T-helper 2 cell treated with Interferon-gamma antibody and Interleukin-4, amounts not matched to agents 5 μg/mL and 100 μg/mL, for 36 hours (primary cell): ENCODE measurements at regions not wholly inside any gene's neighbourhood (a gene's known extent, or its start where the extent isn't known, plus 50 kb on each side); places are given as distances from the start of the nearest gene placed in this dataset.
"Not testable (repeated sequence)": the region's sequence is repeated elsewhere in the genome, so short reads cannot be mapped to it uniquely, and the experiment has no call there.

Source experiments
- DNase-seq: peaks from one replicate; pipeline ENCODE4 v3.0.0; 2021; ENCODE audit warnings: low spot score
- H3K27ac Mint-ChIP-seq: one replicate; pipeline ENCODE4 v1.8.0; 2021; ENCODE audit warnings: mild to moderate bottlenecking, mixed read lengths
- H3K27me3 Mint-ChIP-seq: one replicate; pipeline ENCODE4 v1.8.0; 2021; ENCODE audit warnings: low read depth, mixed read lengths
- H3K36me3 Mint-ChIP-seq: one replicate; pipeline ENCODE4 v1.8.0; 2021; ENCODE audit warnings: low read depth, mixed read lengths
- H3K4me1 Mint-ChIP-seq: one replicate; pipeline ENCODE4 v1.8.0; 2021; ENCODE audit warnings: low read depth, mixed read lengths
- H3K4me3 Mint-ChIP-seq: one replicate; pipeline ENCODE4 v1.8.0; 2022; ENCODE audit warnings: mild to moderate bottlenecking, moderate library complexity, mixed read lengths
- H3K9me3 Mint-ChIP-seq: one replicate; pipeline ENCODE4 v1.8.0; 2021; ENCODE audit warnings: mixed read lengths

DNA sequence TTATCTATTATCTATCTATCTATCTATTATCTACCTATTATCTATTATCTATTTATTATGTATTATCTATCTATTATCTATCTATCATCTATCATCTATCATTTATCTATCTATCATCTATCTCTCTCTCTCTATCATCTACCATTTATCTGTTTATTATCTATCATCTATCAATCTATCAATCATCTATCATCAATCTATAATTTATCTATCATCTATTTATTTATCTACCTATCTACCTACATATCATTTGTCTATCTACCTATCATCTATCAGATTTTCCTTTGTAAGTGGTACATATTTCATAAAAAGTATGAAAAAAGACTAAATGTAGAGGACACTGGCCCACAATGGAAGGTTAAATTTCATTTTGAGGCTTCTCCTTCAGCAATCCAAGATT is 212.1 kb upstream of the EXOC2 start:
- Mint-ChIP-seq H3K27me3 (no peaks in the 10 kb centered on the region), H3K36me3 (no peaks in the 10 kb centered on the region)

GRCh38 chr6:903761-904160 is 210.8 kb upstream of the EXOC2 start:
- Mint-ChIP-seq H3K9me3 (no peaks in the 10 kb centered on the region), H3K4me3 (no peak overlapping the region), H3K4me1 (no peaks in the 10 kb centered on the region), H3K27me3 (no peaks in the 10 kb centered on the region), H3K27ac (no peak overlapping the region), H3K36me3 (no peaks in the 10 kb centered on the region)
- DNase-seq = no peak

More for the DNA sequence above, 212.1 kb upstream of the EXOC2 start:
- no peak overlapping the region for H3K4me3 Mint-ChIP-seq
- no peaks in the 10 kb centered on the region for H3K9me3 Mint-ChIP-seq
- H3K4me1 Mint-ChIP-seq = no peaks in the 10 kb centered on the region
- H3K27ac Mint-ChIP-seq = no peak overlapping the region
- no peak for DNase-seq

DNA sequence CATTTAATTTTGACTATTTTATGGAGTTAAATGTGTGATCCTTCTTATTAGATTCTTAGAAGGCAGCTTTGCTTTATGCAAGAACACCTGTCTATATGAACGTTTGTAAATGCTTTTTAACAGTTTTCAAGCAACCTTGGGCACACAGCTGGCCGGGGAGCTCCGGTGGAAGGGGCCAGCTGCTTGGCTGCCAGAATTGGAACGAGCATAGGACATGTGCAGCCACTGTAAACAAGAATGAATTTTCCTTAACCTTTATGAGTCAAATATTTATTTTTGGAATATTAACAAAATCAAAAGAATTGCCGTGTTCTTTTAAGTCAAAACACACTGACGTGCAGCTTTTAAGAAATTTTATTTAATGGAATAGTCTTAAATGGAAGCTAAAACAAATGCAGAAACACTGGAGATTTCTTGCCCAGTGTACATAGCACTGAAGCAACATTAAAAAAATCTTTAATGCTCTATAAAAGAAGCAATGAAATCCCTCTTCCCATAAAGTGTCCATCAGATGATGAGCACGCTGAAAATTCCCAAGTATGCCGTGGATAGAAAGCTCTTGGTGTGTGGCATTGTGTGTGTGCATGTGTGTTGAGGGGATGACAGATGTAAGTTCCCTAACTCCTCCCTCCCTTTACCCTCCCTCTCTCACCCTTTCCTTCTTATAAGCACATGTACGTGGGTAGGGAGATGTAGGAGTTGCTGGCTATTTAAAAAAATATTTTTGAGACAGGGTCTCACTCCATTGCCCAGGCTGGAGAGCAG is 208.9 kb upstream of the EXOC2 start:
- H3K27me3 Mint-ChIP-seq = peaks cover 4% of the 10 kb centered on the region
- H3K9me3 Mint-ChIP-seq = no peaks in the 10 kb centered on the region
- no peaks in the 10 kb centered on the region for H3K4me1 Mint-ChIP-seq
- no peak overlapping the region for H3K27ac Mint-ChIP-seq
- no peak overlapping the region for H3K4me3 Mint-ChIP-seq
- no peaks in the 10 kb centered on the region for H3K36me3 Mint-ChIP-seq
- DNase-seq = no peak

- no peak for DNase-seq
- H3K27ac Mint-ChIP-seq = no peak overlapping the region
- no peaks in the 10 kb centered on the region for H3K4me1 Mint-ChIP-seq
- H3K9me3 Mint-ChIP-seq = no peaks in the 10 kb centered on the region
- no peaks in the 10 kb centered on the region for H3K36me3 Mint-ChIP-seq
- H3K4me3 Mint-ChIP-seq = no peak overlapping the region
- peaks cover 4% of the 10 kb centered on the region for H3K27me3 Mint-ChIP-seq
These were observed 208.0 kb upstream of the EXOC2 start for GRCh38 chr6:900716-901605.

GRCh38 chr6:897528-898207 is 204.7 kb upstream of the EXOC2 start:
- DNase-seq = no peak
- Mint-ChIP-seq H3K9me3 (no peaks in the 10 kb centered on the region), H3K27me3 (peaks cover 4% of the 10 kb centered on the region), H3K4me3 (no peak overlapping the region), H3K36me3 (no peaks in the 10 kb centered on the region), H3K27ac (no peak overlapping the region), H3K4me1 (no peaks in the 10 kb centered on the region)

DNA sequence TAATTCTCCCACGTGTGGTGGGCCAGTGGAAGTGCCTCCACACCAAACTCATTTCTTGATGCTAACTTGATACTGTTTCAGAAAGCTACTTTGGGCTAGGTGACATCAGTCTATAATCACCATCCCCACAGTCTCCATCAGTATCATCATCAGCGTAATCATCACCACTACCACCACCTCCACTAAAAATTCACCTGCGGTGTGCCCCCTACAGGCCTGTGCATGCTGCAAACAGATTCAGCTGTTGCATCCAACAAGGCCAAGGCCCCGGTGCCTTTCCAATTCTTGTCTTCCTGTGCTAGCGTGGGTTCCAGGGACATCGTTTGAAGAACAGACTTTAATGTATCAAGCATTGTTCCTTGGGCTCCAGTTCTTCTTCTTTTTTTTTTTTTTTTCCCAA is 201.3 kb upstream of the EXOC2 start:
- H3K27ac Mint-ChIP-seq = no peak overlapping the region
- no peak overlapping the region for H3K4me3 Mint-ChIP-seq
- no peaks in the 10 kb centered on the region for H3K36me3 Mint-ChIP-seq
- H3K9me3 Mint-ChIP-seq = no peaks in the 10 kb centered on the region
- no peak for DNase-seq
- H3K4me1 Mint-ChIP-seq = no peaks in the 10 kb centered on the region
- H3K27me3 Mint-ChIP-seq = peaks cover 6% of the 10 kb centered on the region

GRCh38 chr6:890995-891394 is 198.1 kb upstream of the EXOC2 start:
- no peak for DNase-seq

DNA sequence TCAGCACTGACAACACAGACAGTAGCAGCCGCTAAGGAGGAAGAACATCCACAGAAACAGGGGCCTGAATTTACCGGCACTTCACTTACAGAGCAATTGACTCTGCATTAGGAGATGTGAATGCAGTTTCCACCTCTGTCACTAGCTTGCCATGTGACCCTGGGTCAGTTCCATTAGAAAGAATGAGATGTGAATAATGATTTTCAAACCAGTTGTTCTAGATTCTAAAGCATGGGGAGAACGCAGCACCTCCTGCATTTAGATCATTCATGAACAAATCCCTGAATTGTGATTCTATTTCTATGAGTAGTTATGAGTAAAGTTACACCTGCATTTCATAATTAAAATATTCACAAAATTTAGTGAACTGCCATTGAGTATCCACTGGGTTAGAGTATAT is 197.3 kb upstream of the EXOC2 start:
- Mint-ChIP-seq H3K9me3 (no peaks in the 10 kb centered on the region), H3K4me3 (no peak overlapping the region), H3K27me3 (peaks cover 2% of the 10 kb centered on the region), H3K4me1 (peaks cover under 1% of the 10 kb centered on the region), H3K27ac (no peak overlapping the region), H3K36me3 (no peaks in the 10 kb centered on the region)
- DNase-seq = no peak

More at GRCh38 chr6:890995-891394, 198.1 kb upstream of the EXOC2 start:
- Mint-ChIP-seq H3K4me1 (no peaks in the 10 kb centered on the region), H3K4me3 (no peak overlapping the region), H3K27me3 (peaks cover 2% of the 10 kb centered on the region), H3K9me3 (no peaks in the 10 kb centered on the region), H3K27ac (no peak overlapping the region), H3K36me3 (no peaks in the 10 kb centered on the region)

GRCh38 chr6:887583-888235 is 194.8 kb upstream of the EXOC2 start:
- Mint-ChIP-seq H3K4me1 (peaks cover 8% of the 10 kb centered on the region), H3K4me3 (no peak overlapping the region)

GRCh38 chr6:886116-886515 is 193.2 kb upstream of the EXOC2 start:
- H3K4me3 Mint-ChIP-seq = not testable (repeated sequence)

More at GRCh38 chr6:887583-888235, 194.8 kb upstream of the EXOC2 start:
- no peak overlapping the region for H3K27ac Mint-ChIP-seq
- no peak for DNase-seq
- no peaks in the 10 kb centered on the region for H3K36me3 Mint-ChIP-seq
- H3K27me3 Mint-ChIP-seq = peaks cover 5% of the 10 kb centered on the region
- no peaks in the 10 kb centered on the region for H3K9me3 Mint-ChIP-seq

DNA sequence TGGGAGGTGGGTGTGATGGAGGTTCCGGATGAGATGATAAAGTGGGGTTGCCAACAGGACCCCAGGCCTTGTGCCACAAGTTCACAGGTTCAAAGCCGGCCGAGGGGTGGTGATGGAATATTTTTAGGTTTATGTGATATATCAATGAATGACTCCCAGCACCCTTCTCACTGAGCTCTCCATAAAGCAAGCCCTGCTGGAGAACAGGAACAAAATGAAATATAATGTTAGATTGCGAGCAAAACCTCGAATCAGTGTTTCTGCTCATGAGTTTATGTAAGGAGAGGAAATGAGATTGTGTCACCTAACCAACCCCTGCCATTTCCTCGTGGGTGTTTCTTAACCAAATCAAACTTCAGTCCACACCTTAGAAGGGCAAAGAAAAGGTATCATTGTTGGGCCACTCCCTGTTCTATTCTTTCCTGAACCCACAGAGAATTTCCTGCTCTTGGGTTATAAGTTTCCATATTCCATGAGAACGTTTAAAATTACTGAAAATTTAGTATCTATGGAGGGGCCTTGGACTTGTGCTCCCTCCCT is 192.2 kb upstream of the EXOC2 start:
- no peak overlapping the region for H3K27ac Mint-ChIP-seq

More at GRCh38 chr6:886116-886515, 193.2 kb upstream of the EXOC2 start:
- DNase-seq, H3K4me1 Mint-ChIP-seq, H3K27ac Mint-ChIP-seq, H3K36me3 Mint-ChIP-seq, H3K9me3 Mint-ChIP-seq, H3K27me3 Mint-ChIP-seq: not testable (repeated sequence)

DNA sequence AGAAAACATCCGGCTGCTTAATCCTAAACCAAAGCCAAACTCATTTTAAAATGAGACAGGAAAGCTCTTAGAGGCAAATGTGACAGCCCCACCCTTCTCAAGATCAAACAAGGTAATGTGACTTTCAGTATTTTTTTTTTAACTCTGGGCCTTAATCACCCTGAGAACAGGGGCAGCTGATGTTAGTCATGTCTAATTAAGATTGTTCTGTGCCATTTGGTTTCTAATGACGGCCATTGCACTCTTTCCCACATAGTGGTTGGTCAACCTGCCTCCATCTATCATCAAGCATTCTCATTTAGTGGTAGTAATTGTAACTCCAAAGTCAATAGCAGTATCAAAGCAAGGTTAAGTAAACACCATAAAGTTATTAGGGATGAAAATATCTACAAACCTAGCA is 191.6 kb upstream of the EXOC2 start:
- peaks cover 8% of the 10 kb centered on the region for H3K4me1 Mint-ChIP-seq
- H3K27me3 Mint-ChIP-seq = peaks cover 12% of the 10 kb centered on the region
- no peak for DNase-seq
- no peak overlapping the region for H3K27ac Mint-ChIP-seq
- H3K36me3 Mint-ChIP-seq = no peaks in the 10 kb centered on the region
- H3K9me3 Mint-ChIP-seq = no peaks in the 10 kb centered on the region
- H3K4me3 Mint-ChIP-seq = no peak overlapping the region

More for the DNA sequence above, 192.2 kb upstream of the EXOC2 start:
- DNase-seq = no peak
- H3K36me3 Mint-ChIP-seq = no peaks in the 10 kb centered on the region
- no peak overlapping the region for H3K4me3 Mint-ChIP-seq
- H3K4me1 Mint-ChIP-seq = peaks cover 8% of the 10 kb centered on the region
- no peaks in the 10 kb centered on the region for H3K9me3 Mint-ChIP-seq
- H3K27me3 Mint-ChIP-seq = peaks cover 10% of the 10 kb centered on the region

- Mint-ChIP-seq H3K4me3 (no peak overlapping the region), H3K27ac (no peak overlapping the region), H3K27me3 (peaks cover 24% of the 10 kb centered on the region), H3K36me3 (no peaks in the 10 kb centered on the region), H3K9me3 (no peaks in the 10 kb centered on the region), H3K4me1 (peaks cover 8% of the 10 kb centered on the region)
- no peak for DNase-seq
These were observed 189.2 kb upstream of the EXOC2 start for GRCh38 chr6:882084-882598.
